OCI-LY3 (cell line): ENCODE measurements at regions not wholly inside any gene's neighbourhood (a gene's known extent, or its start where the extent isn't known, plus 50 kb on each side); places are given as distances from the start of the nearest gene placed in this dataset.

Experiments
- EZH2phosphoT487 ChIP-seq: fragments of 200-600 bp; shearing (Covaris generic); IDR thresholded peaks from 2 replicates; pipeline ENCODE4 v1.6.1; 2018; ENCODE audit warnings: antibody characterized with exemption, mixed run types, low read depth
- TF ChIP-seq, protein P1 (sequence below): fragments of 200-600, 300-600 bp; sonication (generic); IDR thresholded peaks from 2 replicates; pipeline ENCODE4 v1.5.1; 2014; ENCODE audit warnings: antibody characterized with exemption, low read length, low read depth

DNA sequence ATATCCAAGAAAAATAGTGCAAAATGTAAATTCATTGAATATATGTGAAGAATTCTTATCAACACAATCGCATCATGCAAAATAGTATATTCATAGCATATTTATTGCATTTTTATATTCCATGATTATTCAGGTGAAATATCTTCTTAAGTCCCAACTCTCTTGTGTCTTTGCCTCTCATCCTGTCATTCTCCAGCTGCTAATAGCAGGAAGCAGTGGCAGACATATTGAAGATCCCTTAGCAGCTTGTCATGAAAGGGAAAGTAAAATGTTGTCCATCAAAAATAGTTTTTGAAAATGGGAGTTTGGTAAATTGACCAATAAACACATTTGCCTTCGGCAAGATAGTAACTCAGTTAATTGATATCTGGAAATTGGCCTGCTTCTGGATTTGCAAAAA is 265.3 kb upstream of the TGFBR2 start:
- TF ChIP-seq, protein P1, sequence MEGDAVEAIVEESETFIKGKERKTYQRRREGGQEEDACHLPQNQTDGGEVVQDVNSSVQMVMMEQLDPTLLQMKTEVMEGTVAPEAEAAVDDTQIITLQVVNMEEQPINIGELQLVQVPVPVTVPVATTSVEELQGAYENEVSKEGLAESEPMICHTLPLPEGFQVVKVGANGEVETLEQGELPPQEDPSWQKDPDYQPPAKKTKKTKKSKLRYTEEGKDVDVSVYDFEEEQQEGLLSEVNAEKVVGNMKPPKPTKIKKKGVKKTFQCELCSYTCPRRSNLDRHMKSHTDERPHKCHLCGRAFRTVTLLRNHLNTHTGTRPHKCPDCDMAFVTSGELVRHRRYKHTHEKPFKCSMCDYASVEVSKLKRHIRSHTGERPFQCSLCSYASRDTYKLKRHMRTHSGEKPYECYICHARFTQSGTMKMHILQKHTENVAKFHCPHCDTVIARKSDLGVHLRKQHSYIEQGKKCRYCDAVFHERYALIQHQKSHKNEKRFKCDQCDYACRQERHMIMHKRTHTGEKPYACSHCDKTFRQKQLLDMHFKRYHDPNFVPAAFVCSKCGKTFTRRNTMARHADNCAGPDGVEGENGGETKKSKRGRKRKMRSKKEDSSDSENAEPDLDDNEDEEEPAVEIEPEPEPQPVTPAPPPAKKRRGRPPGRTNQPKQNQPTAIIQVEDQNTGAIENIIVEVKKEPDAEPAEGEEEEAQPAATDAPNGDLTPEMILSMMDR, result no peak
- no peak for TF ChIP-seq EZH2phosphoT487
